Lung (tissue), 11 donors: ENCODE measurements at regions not wholly inside any gene's neighbourhood (a gene's known extent, or its start where the extent isn't known, plus 50 kb on each side); places are given as distances from the start of the nearest gene placed in this dataset.
"Not testable (repeated sequence)": the region's sequence is repeated elsewhere in the genome, so short reads cannot be mapped to it uniquely, and the experiment has no call there.

Experiments
- ATAC-seq: fragments of 200-7000 bp; cut with Tn5 transposase; one replicate; pipeline ENCODE4 v1.9.1; 2020; ENCODE audit warnings: moderate number of reproducible peaks; ENCODE audit not compliant: insufficient read depth, low FRiP score
- DNase-seq, 3 donors: peaks; one replicate each; pipeline ENCODE4 v3.0.0-alpha.2; 2013 to 2017
- H3K27ac ChIP-seq, 2 donors: one replicate each; pipeline ENCODE4 v1.5.1; 2013; ENCODE audit warnings: mild to moderate bottlenecking in 2 of 2, moderate library complexity in 2 of 2, control low read depth in 1 of 2, inconsistent platforms in 1 of 2, low read depth in 1 of 2, low read length in 1 of 2
- H3K27me3 ChIP-seq, 3 donors: one replicate each; pipeline ENCODE4 v1.5.1; 2013; ENCODE audit warnings: low read length in 2 of 3; ENCODE audit not compliant: control insufficient read depth in 3 of 3, insufficient read depth in 3 of 3
- H3K36me3 ChIP-seq, 4 donors: one replicate each; pipeline ENCODE4 v1.5.1; 2013; ENCODE audit warnings: low read length in 4 of 4, mild to moderate bottlenecking in 1 of 4, moderate library complexity in 1 of 4; ENCODE audit not compliant: control insufficient read depth in 4 of 4, insufficient read depth in 4 of 4
- H3K4me1 ChIP-seq, 5 donors: one replicate each; pipeline ENCODE4 v1.5.1; 2013; ENCODE audit warnings: low read length in 5 of 5, mild to moderate bottlenecking in 2 of 5, moderate library complexity in 1 of 5; ENCODE audit not compliant: control insufficient read depth in 5 of 5, insufficient read depth in 5 of 5
- H3K4me3 ChIP-seq: one replicate; pipeline ENCODE4 v1.5.1; 2013; ENCODE audit warnings: mild to moderate bottlenecking, control low read depth, moderate library complexity
- H3K9ac ChIP-seq, 2 donors: one replicate each; pipeline ENCODE4 v1.5.1; 2013; ENCODE audit warnings: low read length in 2 of 2, control low read depth in 1 of 2; ENCODE audit not compliant: insufficient read depth in 1 of 2
- H3K9me3 ChIP-seq, 4 donors: one replicate each; pipeline ENCODE4 v1.5.1; 2013; ENCODE audit warnings: low read length in 3 of 4, mild to moderate bottlenecking in 1 of 4, moderate library complexity in 1 of 4; ENCODE audit not compliant: control insufficient read depth in 4 of 4, insufficient read depth in 3 of 4
- CTCF ChIP-seq: IDR thresholded peaks from 2 replicates; pipeline ENCODE4 v1.5.1; 2012; ENCODE audit warnings: mild to moderate bottlenecking; ENCODE audit errors: control extremely low read depth, extremely low read depth
- WGBS, 2 donors: extraction: QIAGEN DNeasy Blood & Tissue Kit; methylation state at CpG; one replicate each; pipeline ENCODE4 v1.1.7; 2013; 5-methylcytosine and 5-hydroxymethylcytosine counted together
- donor health status: control.
- donor health status: control.
- donor health status: Bipolar disorder and iron deficiency.
- donor health status: healthy.
- donor health status: DM: yes; HTN: yes; CAD: no.

- Histone ChIP-seq H3K36me3 (no peaks in the 10 kb centered on the region), H3K27me3 (no peaks in the 10 kb centered on the region), H3K9ac (no peak overlapping the region), H3K4me1 (no peaks in the 10 kb centered on the region), H3K27ac (no peak overlapping the region), H3K9me3 (no peaks in the 10 kb centered on the region), H3K4me3 (no peak overlapping the region)
- no peak for TF ChIP-seq CTCF
- WGBS, 2 donors, result 94 to 95% methylated on average over 4 of the region's 4 CpGs
- ATAC-seq (no peak), DNase-seq (no peak)
Measured at GRCh38 chr11:89604281-89604680, 105.8 kb upstream of the TRIM77 start.

GRCh38 chr11:89606845-89607244, 103.3 kb upstream of the TRIM77 start:
- not testable (repeated sequence) for H3K4me3 ChIP-seq, H3K27me3 ChIP-seq, H3K9ac ChIP-seq, H3K4me1 ChIP-seq, H3K36me3 ChIP-seq, H3K27ac ChIP-seq, H3K9me3 ChIP-seq
- WGBS, 2 donors, result 71 to 74% methylated on average over 2 of the region's 2 CpGs
- ATAC-seq (peak; percentile 58), DNase-seq (peak in 2 of 3 donors; percentile 15 to 23)

GRCh38 chr11:89607497-89607896, 102.6 kb upstream of the TRIM77 start:
- H3K4me1 ChIP-seq, H3K9ac ChIP-seq, DNase-seq, H3K36me3 ChIP-seq, ATAC-seq, H3K9me3 ChIP-seq, H3K27me3 ChIP-seq, H3K27ac ChIP-seq, H3K4me3 ChIP-seq: not testable (repeated sequence)
- 75 to 82% methylated on average over 7 of the region's 7 CpGs for WGBS, 2 donors

GRCh38 chr11:89608234-89608966, 101.7 kb upstream of the TRIM77 start:
- Histone ChIP-seq H3K9me3 (no peaks in the 10 kb centered on the region), H3K36me3 (no peaks in the 10 kb centered on the region), H3K27me3 (no peaks in the 10 kb centered on the region), H3K27ac (no peak overlapping the region), H3K4me1 (peaks cover 0 to 3% (median 0%) of the 10 kb centered on the region in 5 donors), H3K9ac (no peak overlapping the region), H3K4me3 (no peak overlapping the region)
- no peak for DNase-seq
- no peak for ATAC-seq
- WGBS, 2 donors, result 61 to 63% methylated on average over 4 of the region's 4 CpGs
- TF ChIP-seq CTCF, result no peak
